CD4-positive, alpha-beta T cell treated with Interleukin-17A for 1 hour (primary cell): ENCODE measurements at regions not wholly inside any gene's neighbourhood (a gene's known extent, or its start where the extent isn't known, plus 50 kb on each side); places are given as distances from the start of the nearest gene placed in this dataset.

Source experiments
- DNase-seq: peaks from one replicate; pipeline ENCODE4 v3.0.0-alpha.2; 2020

DNA sequence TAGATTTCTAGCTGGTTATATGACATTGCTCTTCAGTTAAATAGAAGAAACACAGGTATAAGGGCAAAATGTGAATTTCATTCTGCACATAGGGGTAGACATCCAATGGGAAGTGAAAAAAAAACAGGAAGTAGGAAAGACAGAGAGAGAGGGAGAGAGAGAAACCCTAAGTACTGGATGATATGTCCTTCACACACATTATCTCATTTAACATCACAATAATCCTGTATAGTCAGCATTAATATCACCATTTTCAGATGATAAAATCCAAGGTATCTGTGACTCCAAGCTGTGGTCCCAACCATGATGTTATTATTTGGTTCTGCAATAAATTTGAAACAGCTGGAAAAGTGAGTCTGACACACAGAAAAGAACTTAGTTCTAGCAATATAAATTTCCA, 759.9 kb downstream of the SATB2 start:
- no peak for DNase-seq

DNA sequence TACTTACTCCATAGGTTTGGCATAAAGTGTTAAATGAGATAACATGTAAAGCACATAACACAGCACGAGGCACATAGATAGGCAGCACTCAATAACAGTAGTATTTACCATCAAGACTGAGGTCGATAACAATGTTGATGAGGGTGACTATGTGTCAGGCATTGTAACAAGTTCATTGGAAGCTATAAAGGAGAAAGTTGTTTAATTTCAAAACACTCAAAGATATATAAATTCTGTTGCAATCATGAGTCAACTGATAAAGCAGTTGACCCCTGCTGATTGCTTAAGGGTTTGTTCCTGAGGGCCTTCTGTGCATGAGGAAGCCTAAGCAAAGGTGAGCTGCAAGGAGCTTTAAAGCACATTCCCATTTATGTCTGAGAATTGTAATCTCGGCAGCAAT, 760.5 kb downstream of the SATB2 start:
- DNase-seq: no peak

DNA sequence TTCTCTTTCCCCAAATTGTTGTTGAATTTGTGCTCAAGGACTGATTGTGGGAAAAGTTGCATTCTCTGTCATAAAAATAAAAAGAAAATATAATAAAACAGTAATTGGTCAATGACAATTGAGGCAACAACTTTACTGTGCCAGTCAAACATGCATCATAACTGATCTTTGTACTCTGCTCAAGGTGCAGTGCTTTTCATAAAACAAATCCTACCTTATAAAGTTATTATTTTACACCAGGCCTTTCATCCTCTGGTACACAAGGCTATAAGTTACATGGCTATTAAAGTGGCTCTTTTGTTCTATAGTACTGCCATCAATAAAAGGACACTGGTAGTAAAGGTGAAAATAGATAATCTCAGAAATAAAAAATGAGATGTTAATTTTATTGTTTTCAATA, 761.9 kb downstream of the SATB2 start:
- DNase-seq: no peak

DNA sequence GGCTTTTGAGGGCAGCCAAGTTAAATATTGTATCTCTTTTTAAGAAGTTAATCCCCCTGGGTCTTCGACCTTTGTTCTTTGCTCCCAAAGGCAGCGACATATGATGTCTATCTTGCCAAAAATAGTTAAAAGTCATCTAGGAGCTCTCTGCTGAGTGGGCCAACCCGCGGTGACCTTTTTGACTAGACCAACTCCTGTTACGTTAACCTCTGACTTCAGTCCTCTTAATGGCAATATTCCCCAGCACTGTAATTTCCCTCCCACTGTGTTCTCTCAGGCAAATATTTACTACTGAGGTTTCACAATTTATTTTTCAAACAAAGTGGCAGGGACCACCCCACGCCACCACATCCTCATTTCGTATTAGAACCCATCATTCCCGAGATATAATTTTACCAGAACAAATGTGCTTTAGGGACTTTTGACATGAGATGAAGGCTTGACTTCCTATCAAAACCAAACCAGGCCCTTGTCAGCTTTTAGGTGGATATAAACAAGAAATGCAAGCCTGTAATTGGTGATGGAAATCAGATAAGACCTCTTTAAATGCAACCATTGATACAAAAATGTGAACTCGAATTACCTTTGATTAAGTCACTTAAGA, 764.7 kb downstream of the SATB2 start:
- DNase-seq: no peak

DNA sequence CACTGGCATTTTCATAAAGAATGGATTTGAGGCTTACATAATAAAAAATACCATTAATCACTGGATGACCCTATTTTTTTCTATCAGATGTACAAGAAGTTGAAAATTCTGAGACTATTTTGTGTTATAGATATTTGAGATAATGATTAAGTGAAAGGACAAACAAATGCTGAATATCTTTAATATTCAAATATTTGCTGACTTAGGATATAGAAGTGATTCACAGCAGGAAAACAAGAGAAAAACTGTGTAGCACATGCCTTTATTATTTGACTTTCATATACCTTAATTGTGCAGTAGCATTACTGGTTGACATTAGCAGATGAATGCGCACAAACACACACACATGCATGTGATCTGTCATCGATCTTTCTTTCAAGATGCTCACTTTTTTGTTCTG, 766.5 kb downstream of the SATB2 start:
- no peak for DNase-seq

DNA sequence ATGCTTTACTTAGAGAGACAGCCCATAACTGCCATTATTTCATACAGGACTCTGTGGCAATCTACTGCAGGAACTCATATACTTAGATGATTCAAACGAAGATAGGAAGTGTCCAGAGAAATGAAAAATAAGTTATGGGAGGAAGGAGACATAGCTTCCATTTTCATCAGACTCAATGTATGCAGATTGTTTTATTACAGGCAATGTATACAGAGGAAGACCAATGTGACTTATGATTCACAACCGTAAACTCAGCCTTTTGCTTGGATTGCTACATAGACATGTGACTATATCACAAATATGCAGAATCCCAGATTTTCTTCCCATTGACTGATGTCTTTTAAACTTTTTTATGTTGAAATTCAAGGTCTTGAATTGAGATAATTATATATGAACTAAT, 793.4 kb downstream of the SATB2 start:
- no peak for DNase-seq

DNA sequence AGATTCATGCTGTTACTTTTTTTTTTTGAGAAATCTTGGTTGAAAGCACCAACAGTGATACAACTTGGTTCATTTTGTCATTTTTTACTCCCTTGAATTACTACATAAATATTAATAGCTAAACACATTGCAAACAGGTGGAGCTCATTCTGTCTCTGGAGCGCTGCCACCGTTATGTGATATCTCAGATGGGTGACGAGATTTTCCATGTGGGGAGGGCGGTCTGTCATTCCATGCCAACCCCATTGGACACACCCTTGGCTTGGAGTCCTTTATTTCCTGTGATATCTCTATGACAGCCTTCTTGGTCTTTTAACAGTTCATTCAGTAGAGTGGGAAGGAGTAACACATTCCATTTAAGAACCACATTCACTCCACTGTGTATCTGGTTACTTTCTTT, 794.8 kb downstream of the SATB2 start:
- no peak for DNase-seq

DNA sequence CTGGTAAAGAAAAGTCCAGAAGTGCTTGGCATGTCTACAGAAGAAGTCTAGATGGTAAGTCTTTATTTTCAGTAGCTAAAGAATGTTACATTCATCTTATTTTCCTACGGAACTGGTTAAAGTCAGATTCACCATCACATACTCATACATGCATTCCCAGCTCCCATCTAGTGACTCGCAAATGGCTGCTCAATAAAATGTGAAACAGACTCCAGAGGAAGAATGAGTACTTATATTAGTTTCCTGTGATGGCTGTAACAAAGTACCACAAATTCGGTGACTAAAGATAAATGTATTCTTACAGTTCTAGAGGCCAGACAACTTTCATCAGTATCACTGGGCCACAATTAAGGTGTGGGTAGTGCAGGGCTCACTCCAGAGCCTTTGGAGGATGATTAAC, 797.2 kb downstream of the SATB2 start:
- no peak for DNase-seq

DNA sequence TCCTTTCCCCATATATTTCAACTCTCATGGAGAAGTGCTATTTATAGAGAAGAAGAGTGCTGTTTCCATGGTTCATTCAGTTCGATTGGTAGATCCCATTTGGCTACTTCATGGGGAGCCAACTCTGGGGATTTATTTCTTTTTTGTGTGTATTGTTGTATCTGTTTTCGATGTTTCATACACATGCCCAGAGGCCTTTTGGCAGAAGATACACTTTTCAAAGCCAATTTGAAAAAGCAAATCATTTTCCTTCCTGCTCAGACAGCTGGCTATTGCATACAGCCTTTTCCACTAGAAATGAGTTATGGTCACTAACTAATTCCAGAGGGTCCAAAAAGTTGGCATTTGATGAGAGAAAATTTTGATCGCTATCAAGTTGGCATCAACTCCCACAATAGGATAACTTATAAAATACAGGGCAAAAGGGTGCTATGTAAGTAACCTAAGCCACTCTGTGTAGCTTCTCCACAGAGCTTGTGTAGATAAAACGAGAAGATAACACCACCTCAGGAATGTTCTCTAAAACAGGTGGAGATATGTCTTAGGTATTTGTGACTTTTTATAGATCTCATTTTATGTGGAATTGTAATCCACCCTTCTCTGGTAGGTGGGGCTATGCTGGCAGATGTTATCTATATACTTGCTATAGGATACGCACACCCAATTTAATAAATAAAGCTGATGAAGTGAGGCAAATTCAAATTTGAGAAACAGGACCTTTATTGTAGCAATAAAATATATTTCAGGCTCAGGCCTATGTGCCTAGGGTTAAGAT, 798.5 kb downstream of the SATB2 start:
- no peak for DNase-seq

DNA sequence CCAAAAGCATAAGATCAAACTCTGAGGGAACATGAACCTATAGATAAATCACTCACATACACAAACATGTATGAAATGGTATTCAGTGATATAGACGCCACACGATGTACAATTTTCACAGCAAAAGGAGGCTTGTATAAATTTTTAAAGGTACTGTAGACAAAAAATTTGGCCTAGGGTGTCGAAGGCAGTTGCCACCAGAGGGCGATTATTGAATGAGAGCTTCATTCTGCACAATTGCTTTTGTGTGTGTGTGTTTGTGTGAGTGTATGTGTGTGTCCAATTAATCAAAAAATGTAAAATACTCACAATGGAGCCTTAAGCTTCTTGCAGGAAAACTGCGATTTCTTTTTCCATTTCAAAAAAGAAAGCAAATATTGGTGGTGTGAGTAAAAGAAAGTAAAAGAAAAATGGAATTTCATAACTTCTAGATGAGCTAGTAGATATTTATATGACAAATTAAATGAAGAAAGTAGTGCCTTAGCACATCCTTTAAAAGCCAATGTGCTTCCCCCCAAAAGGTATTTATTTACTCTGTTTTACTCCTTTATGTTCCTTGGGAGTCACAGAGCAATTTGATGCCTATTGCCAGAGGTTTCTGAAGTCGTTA, 800.1 kb downstream of the SATB2 start:
- DNase-seq: no peak

DNA sequence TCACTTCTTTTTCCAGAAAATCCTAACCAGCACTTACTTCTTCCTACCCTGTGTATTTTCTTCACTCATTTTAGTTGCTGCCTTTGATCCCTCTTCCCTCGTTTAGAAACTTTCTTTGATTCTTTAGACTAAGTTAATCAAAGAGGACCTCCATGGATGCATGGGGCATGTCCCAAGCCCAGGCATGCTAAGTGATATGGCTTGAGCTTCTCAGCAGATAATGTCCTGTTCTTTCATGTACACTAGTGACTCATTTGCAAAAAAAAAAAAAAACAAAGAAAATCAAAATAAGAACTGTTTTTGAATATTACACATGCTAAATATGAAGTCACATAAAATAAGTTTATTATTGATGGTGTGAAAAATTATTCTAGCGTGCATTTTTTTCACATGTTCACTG, 800.9 kb downstream of the SATB2 start:
- DNase-seq: no peak

DNA sequence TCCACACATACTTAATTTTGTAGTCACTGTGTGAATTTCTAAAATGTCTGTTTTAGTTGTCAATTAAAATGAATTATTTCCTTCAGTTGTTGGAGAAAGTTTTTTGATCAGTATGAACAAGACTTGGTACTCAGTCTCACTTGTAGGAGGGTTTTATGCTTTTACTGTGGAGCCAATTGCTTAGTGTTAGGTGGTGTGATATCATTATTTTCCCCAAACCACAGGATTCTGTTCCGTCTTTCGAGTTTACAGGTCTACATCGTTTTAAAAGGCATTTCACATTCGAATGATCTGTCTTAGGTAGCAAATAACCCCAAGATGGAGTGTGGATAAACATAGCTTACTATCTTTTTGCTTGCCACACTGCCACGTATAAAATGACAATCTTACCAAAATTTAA, 803.1 kb downstream of the SATB2 start:
- no peak for DNase-seq

DNA sequence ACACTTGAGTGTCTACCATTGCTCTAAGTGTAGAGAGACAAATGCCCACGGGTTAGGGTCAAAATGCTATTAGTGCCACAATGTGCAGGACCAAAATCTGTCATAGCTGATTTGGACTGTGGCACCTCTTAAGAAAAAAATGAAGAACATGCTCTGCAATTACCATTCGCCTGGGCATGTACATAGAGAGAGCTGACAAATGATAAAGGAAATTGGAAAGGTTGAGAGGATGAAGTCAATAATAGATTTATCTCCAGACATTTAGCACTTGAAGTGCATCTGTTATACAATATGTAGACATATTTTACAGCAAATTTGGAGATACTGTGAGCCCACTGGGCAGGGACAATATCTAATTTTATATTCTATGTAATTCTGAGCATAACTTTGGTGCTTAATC, 804.4 kb downstream of the SATB2 start:
- DNase-seq: no peak

DNA sequence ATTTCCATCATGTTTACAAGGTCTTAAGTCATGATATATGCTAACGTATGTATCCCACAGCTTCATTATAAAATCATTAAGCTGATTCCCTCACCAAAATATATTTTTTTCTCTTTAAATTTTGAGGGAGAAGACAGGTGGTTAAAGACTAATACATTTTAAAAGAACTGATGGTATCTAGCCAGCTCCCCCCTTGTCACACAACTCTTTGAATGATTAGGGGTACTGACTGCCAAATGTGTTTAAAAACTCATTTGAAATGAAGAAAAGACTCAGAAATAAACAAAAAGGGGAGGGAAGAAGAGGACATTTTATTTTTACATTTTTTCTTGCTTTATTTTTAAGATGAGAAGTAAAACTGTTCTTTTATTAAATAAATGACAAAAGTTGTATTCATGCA, 805.3 kb downstream of the SATB2 start:
- no peak for DNase-seq

DNA sequence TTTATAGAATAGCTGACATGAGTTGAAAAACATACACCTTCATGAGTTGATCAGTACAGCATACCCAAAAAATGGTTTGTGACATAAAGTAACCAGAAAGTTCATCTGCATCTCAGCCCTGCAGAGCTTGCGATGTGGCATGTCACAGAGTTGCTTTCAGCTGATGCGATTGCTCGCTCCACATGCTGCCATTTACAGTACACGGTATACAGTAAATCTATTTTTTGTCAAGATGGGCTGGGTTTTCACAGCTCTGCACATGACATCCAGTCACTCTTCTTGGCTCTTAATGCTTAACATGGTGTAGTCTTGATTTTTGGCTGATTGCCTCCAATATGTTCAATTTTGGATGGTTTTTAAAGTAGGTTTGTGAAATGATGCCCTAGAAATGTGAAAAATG, 811.9 kb downstream of the SATB2 start:
- no peak for DNase-seq

DNA sequence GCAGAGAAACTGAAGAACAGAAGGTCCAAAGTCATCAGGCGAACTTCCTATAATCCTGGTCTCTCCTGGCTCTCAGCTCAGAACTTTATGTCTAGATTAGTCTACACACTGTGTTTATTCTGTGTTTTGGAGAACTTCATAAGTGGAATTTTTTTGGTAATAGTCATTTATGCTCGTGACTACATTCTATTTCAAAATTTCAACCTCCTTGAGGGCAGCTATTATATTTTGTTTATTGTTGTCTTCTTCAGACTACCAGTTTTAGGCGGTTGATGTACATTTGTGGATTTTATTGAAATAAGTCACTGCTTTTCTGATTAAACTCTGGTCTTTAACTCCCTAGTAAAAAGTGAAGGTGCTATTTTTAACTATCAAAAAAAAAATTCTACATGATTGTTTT, 816.6 kb downstream of the SATB2 start:
- DNase-seq: no peak

DNA sequence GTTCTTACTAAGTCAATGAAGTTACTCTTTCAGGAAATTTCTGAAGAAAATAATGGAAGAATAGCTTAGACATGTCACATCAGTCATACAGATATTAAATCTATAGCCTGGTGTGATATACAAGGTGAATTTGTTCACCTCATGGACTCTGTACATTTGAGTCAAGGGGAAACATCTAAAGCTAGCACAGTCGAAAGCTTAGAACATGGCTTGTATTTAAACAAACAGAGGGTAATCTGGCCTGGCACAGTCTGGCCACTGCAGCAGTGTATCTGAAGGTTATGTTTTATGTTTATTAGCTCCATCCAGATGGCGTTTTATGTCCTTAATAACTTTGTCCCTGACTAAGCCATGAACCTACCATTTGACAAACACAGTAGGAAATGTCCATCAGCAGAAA, 817.3 kb downstream of the SATB2 start:
- no peak for DNase-seq

DNA sequence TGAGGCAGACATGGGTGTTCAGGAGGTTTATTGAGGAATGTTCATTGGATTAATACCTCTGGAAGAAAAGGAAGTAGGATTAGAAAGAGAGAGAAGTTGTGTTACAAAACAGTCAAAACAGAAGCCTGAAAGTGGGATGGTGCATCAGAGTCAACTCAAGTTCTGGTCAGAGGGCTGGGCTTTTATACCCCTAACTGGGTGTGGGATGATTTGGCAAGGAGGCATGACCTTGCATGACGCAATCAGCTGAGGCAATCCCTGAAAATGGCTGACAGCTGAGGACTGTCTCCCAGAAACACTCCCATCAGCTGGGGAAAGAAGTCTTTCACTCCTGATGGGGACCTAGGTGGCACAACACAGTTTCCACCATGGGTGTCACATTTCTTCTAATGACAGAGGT, 818.2 kb downstream of the SATB2 start:
- no peak for DNase-seq

DNA sequence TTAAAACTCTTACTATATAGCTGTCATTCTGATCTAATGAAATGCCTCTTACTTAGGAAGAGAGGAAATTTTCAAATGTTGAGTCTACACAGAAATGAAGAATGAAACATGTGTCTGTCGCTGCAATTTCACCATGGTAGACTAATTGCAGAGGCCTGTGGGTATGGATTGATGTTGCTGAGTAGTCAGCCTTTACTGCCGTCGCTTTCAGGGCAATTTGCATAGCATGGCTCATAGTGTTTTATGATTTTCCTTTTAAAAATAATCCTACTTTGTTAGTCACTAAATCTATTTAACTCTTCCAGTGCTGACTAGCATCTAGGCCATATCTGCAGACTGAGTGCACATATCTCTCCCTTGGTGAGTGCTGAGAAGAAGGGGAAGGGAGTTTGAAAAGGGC, 819.2 kb downstream of the SATB2 start:
- no peak for DNase-seq

DNA sequence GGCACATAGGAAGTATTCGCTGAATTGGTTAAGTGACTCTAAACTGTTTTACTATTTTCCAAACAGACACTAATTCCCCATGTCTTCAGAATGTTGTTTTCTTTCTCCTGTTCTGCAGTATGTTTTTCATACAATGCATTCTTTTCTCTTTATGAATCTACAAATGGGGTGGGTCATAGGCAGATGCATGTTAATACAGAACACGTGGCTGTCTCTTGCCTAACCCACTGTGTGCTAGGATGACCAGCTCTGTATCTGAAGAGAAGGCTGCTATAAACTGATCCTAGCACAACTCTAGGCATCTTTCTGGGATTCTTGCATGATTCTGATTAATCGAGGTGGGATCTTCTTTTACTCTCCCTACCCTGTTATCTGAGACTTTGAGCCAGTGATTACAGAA, 826.0 kb downstream of the PLCL1 start:
- DNase-seq: no peak

DNA sequence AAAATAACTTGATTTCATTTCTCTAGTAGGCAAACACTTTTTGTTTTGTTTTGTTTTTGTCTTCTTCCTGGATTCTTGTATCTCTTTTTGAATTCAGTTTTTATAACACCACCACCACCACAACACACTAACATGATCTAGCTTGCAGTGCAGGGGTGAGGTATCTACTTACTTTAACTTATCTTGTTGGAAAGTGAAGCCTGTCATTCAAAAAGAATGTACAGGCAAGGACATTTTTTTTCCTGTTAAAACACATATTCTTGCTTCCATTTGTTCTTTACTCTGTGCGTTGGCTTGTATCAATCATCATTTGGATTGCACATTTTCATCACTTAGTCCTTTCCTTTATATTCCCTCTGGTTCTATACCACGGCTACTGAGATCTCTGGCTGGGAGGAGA, 824.2 kb downstream of the PLCL1 start:
- no peak for DNase-seq

DNA sequence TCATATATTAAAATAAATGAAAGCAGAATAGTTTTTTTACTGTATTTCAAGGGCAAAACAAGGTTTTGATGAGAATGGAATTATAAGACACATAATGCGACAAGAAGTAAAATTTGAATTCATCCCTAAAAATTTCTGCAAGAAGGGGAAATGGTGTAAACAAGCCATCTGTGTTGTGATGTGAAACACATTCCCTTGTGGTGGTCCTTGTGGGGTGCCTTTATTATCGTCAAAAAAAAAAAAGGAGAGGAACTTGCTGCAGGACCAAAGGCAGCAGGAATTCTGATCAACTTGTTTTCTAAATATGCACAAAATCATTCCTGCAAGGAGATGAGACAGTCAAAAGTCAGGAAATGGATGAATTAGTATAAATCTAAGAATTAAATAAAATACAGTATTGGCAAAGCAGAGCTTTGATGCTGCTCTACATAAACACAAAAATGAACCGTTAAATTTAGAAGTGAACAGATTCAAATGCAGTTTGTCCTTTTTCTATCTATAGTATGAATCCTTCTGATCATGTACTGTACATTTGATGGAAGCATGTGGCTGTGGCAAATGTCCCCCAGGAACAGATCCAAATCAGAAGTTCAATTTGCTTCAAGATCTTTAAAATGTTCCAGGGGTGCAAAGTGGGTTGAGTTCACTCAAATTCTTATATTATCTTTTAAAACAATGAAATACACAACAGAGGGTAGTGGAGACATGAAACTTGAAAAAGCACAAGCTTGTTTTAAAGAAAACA, 818.8 kb downstream of the PLCL1 start:
- DNase-seq: no peak

DNA sequence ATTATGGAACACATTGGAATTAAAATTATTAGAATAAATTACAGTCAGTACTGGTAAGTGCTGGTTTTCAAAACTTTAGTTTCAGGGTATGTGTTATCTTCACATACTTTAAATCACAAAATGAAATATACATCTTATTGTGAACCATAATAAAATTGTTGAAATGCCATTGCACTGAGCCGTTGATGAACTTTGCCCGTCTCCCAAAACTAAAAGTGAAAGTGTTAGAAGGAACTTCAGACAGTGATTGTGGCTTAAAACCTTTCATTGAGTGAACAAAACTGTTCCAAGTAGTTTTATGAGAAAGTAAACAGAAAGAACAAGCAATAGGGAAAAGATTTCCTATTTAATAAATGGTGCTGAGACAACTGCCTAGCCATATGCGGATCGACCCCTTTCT, 811.6 kb downstream of the PLCL1 start:
- no peak for DNase-seq

DNA sequence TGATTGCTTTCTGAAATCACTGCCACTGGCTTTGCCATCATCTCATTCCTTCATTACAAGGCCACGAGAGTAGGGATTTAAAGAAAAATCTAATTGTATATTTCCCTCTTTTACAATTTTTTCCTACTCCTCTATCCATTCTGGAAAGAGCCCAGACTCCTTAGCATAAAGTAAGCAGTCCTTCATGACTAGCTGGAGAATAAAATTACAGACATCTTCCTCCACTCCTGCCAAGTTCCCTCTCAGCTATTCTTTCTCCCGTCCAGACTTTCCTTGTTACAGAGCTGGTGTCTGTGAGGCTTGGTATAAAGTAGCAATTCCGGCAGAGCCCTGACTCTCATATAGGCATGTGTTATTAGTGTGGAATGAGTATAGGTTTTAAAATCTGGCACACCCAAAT, 806.8 kb downstream of the PLCL1 start:
- no peak for DNase-seq
